Endothelial cell of umbilical vein (primary cell): ENCODE measurements at regions not wholly inside any gene's neighbourhood (a gene's known extent, or its start where the extent isn't known, plus 50 kb on each side); places are given as distances from the start of the nearest gene placed in this dataset.

ENCODE experiments used
- EZH2 ChIP-seq: IDR thresholded peaks from 2 replicates; pipeline ENCODE4 v1.6.1; 2012; ENCODE audit warnings: borderline replicate concordance, low read depth, mild to moderate bottlenecking, moderate library complexity, low read length, inconsistent platforms; ENCODE audit not compliant: severe bottlenecking
- JUN ChIP-seq: IDR thresholded peaks from 2 replicates; pipeline ENCODE4 v1.6.1; 2011; ENCODE audit warnings: borderline replicate concordance, low read depth; ENCODE audit not compliant: insufficient read length, insufficient read depth
- POLR2A ChIP-seq: IDR thresholded peaks from 2 replicates; pipeline ENCODE4 v1.6.1; 2012; ENCODE audit warnings: low read depth, mild to moderate bottlenecking, control low read depth, low read length
- TF ChIP-seq, protein P1 (sequence below), 2 donors: IDR thresholded peaks; 1 replicate in 1 of 2; 2 replicates in 1 of 2; pipeline ENCODE4 v1.5.1; 2011; ENCODE audit warnings: low read length in 2 of 2, mild to moderate bottlenecking in 2 of 2, moderate library complexity in 2 of 2, control low read depth in 1 of 2, inconsistent platforms in 1 of 2, low read depth in 1 of 2; ENCODE audit not compliant: insufficient read depth in 1 of 2; ENCODE audit errors: extremely low read depth in 1 of 2
- TF ChIP-seq, protein P2 (sequence below): IDR thresholded peaks from 2 replicates; pipeline ENCODE4 v1.6.1; 2011; ENCODE audit not compliant: insufficient read depth, insufficient read length

DNA sequence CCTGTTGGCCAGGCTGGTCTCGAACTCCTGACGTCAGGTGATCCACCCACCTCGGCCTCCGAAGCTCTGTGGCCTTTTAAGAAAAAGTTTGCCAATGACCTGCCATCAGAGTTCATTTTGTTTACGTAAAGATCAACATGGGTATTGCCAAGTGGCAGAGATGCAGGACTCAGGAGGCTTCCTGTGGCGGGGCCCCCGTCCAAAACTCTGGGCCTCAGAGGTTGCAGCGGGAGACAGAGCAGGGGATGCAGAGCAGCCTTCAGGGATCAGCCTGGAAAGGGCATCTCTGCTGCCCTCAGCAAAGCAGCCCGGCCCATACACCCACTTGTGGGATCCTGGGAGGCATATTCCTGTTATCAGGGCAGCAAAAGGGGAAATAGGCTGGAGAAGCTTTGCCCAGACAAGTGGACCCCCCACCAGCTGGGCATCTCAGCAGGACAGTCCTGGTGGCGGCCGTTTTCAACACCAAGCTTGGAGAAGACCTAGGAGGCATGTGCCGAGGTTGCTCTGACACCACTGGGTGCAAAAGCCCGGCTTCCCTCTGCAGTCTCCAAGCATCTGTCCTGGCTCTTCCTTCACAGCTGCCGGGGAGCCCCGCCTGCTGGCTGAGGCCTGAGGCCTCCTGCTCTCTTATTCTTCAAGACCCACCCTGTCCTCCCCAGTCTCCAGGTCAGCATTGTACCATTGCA is 1152.4 kb downstream of the BRD1 start:
- TF ChIP-seq, protein P1, sequence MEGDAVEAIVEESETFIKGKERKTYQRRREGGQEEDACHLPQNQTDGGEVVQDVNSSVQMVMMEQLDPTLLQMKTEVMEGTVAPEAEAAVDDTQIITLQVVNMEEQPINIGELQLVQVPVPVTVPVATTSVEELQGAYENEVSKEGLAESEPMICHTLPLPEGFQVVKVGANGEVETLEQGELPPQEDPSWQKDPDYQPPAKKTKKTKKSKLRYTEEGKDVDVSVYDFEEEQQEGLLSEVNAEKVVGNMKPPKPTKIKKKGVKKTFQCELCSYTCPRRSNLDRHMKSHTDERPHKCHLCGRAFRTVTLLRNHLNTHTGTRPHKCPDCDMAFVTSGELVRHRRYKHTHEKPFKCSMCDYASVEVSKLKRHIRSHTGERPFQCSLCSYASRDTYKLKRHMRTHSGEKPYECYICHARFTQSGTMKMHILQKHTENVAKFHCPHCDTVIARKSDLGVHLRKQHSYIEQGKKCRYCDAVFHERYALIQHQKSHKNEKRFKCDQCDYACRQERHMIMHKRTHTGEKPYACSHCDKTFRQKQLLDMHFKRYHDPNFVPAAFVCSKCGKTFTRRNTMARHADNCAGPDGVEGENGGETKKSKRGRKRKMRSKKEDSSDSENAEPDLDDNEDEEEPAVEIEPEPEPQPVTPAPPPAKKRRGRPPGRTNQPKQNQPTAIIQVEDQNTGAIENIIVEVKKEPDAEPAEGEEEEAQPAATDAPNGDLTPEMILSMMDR (IDR thresholded peaks at IDR 0.05; ENCODE audit: extremely low read depth in 1 of 2, insufficient read depth in 1 of 2, low read depth in 1 of 2, low read length in 2 of 2), result no peak
- TF ChIP-seq POLR2A (no peak), JUN (no peak), EZH2 (no peak)
- TF ChIP-seq, protein P2, sequence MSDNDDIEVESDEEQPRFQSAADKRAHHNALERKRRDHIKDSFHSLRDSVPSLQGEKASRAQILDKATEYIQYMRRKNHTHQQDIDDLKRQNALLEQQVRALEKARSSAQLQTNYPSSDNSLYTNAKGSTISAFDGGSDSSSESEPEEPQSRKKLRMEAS, result no peak
